GM12878 (cell line): ENCODE measurements at regions not wholly inside any gene's neighbourhood (a gene's known extent, or its start where the extent isn't known, plus 50 kb on each side); places are given as distances from the start of the nearest gene placed in this dataset.

Experiments
- ATAC-seq: fragments of 200-7000 bp; cut with Tn5 transposase; 3 replicates; pipeline ENCODE4 v1.9.1; 2020; ENCODE audit warnings: mild to moderate bottlenecking, moderate library complexity
- BruUV-seq: library from RNA; stranded (reverse); fragments of 400-500 nt; replicated peaks from 2 replicates; lab custom pipeline; 2021; lab: Mats Ljungman, UMichigan
- CTCF ChIA-PET: fragments of 300-600 bp; sonication (Branson Sonifier 250); formaldehyde crosslinking; extraction: SDS; loops from one replicate; lab custom pipeline; 2021; ENCODE audit warnings: inconsistent platforms; lab: Yijun Ruan, JAX
- POLR2A ChIA-PET: fragments of 350-600 bp; formaldehyde crosslinking; extraction: SDS; loops from one replicate; lab custom pipeline; 2021; ENCODE audit warnings: inconsistent platforms; lab: Charles Lee
- RAD21 ChIA-PET: fragments of 300-600 bp; sonication (Branson Sonifier 250); formaldehyde crosslinking; loops from one replicate; lab custom pipeline; 2023; ENCODE audit warnings: antibody characterized with exemption; ENCODE audit not compliant: unreplicated experiment; lab: Charles Lee
- SMC1A ChIA-PET: fragments of 300-600 bp; sonication (Branson Sonifier 250); formaldehyde crosslinking; loops from one replicate; lab custom pipeline; 2023; ENCODE audit not compliant: unreplicated experiment, uncharacterized antibody; lab: Charles Lee
- DNase-seq: peaks from one replicate; pipeline ENCODE4 v3.0.0-alpha.2; 2011; ENCODE audit warnings: low read depth, low spot score
- FAIRE-seq: peaks from 3 replicates; lab custom pipeline; 2011; peaks lifted over from hg19 to GRCh38; lab: Jason Lieb, UNC
- H2AFZ ChIP-seq: 2 replicates; pipeline ENCODE4 v1.6.0; 2011; ENCODE audit warnings: low read depth, low read length, control low read depth; ENCODE audit not compliant: control insufficient read depth
- H3K27ac ChIP-seq: 2 replicates; pipeline ENCODE4 v1.5.1; 2011; ENCODE audit warnings: control low read depth; ENCODE audit not compliant: control insufficient read depth, insufficient read depth
- H3K27me3 ChIP-seq, 2 experiments: replicated peaks in 1 of 2; 2 replicates each; pipeline versions ENCODE4 v1.6.0 to v1.6.1; 2011; ENCODE audit warnings: low read length in 1 of 2; ENCODE audit not compliant: control insufficient read depth in 2 of 2, insufficient read depth in 2 of 2
- H3K36me3 ChIP-seq, 2 experiments: 2 replicates each; pipeline ENCODE4 v1.5.1; 2011; ENCODE audit warnings: low read length in 1 of 2; ENCODE audit not compliant: control insufficient read depth in 2 of 2, insufficient read depth in 2 of 2
- H3K4me1 ChIP-seq: 2 replicates; pipeline ENCODE4 v1.6.1; 2011; ENCODE audit warnings: mild to moderate bottlenecking, low read length, moderate library complexity, mixed read lengths; ENCODE audit not compliant: control insufficient read depth, insufficient read depth
- H3K4me2 ChIP-seq: 2 replicates; pipeline ENCODE4 v1.6.0; 2011; ENCODE audit warnings: control low read depth; ENCODE audit not compliant: control insufficient read depth, insufficient read depth
- H3K4me3 ChIP-seq: fragments of 200-600 bp; sonication (generic); 2 replicates; pipeline ENCODE4 v1.5.1; 2016
- H3K79me2 ChIP-seq: 2 replicates; pipeline ENCODE4 v1.6.0; 2011; ENCODE audit warnings: low read length; ENCODE audit not compliant: control insufficient read depth, insufficient read depth
- H3K9ac ChIP-seq: 2 replicates; pipeline ENCODE4 v1.8.0; 2011; ENCODE audit warnings: low read length, control low read depth, mixed read lengths; ENCODE audit not compliant: control insufficient read depth, insufficient read depth
- H3K9me3 ChIP-seq: replicated peaks from 3 replicates; pipeline ENCODE4 v1.5.1; 2011; ENCODE audit warnings: mild to moderate bottlenecking, low read length; ENCODE audit not compliant: control insufficient read depth, insufficient read depth
- H4K20me1 ChIP-seq: 2 replicates; pipeline ENCODE4 v1.6.0; 2011; ENCODE audit not compliant: control insufficient read depth, insufficient read depth
- ATF3 ChIP-seq: IDR thresholded peaks from 2 replicates; pipeline ENCODE4 v1.6.1; 2011; ENCODE audit warnings: low read depth, mild to moderate bottlenecking, low read length, moderate library complexity, borderline replicate concordance; ENCODE audit errors: extremely low read depth
- BCL3 ChIP-seq: IDR thresholded peaks from 2 replicates; pipeline ENCODE4 v1.6.1; 2011; ENCODE audit warnings: borderline replicate concordance, low read depth, mild to moderate bottlenecking, moderate library complexity, low read length; ENCODE audit not compliant: insufficient read depth, poor library complexity, severe bottlenecking
- GABPA ChIP-seq: IDR thresholded peaks from 2 replicates; pipeline ENCODE4 v1.6.1; 2014; ENCODE audit warnings: antibody characterized with exemption, low read depth, mild to moderate bottlenecking, inconsistent platforms
- HDAC6 ChIP-seq: fragments of 200-600 bp; sonication (generic); IDR thresholded peaks from one replicate; pipeline ENCODE4 v1.8.0; 2017; ENCODE audit warnings: antibody characterized with exemption; ENCODE audit not compliant: unreplicated experiment
- IKZF2 ChIP-seq, 2 experiments: fragments of 450-650 bp; IDR thresholded peaks; 2 replicates each; pipeline ENCODE4 v1.6.1; 2017; ENCODE audit warnings: mild to moderate bottlenecking in 2 of 2, moderate library complexity in 2 of 2
- NRF1 ChIP-seq: conservative IDR thresholded peaks from 2 replicates; pipeline ENCODE4 v1.6.1; 2011; ENCODE audit warnings: mild to moderate bottlenecking, low read depth, low read length, improper control_type of control experiment
- PRDM15 ChIP-seq: fragments of 450-650 bp; formaldehyde crosslinking; IDR thresholded peaks from 2 replicates; pipeline ENCODE4 v1.4.0; 2020; ENCODE audit warnings: mild to moderate bottlenecking, moderate library complexity
- REST ChIP-seq: IDR thresholded peaks from 2 replicates; pipeline ENCODE4 v1.6.1; 2012; ENCODE audit warnings: mild to moderate bottlenecking, low read depth, low read length
- RFX5 ChIP-seq: IDR thresholded peaks from 2 replicates; pipeline ENCODE4 v1.6.1; 2011; ENCODE audit warnings: low read depth, low read length, improper control_type of control experiment
- STAT1 ChIP-seq: fragments of 450-650 bp; conservative IDR thresholded peaks from 2 replicates; pipeline ENCODE4 v1.6.1; 2014; ENCODE audit warnings: antibody characterized with exemption, mild to moderate bottlenecking
- ZNF207 ChIP-seq: fragments of 450-650 bp; IDR thresholded peaks from 2 replicates; pipeline ENCODE4 v1.6.1; 2014; ENCODE audit warnings: antibody characterized with exemption, mild to moderate bottlenecking, borderline replicate concordance
- ZSCAN29 ChIP-seq: fragments of 450-650 bp; IDR thresholded peaks from 2 replicates; pipeline ENCODE4 v1.6.1; 2017; ENCODE audit warnings: mild to moderate bottlenecking, moderate library complexity
- WGBS: methylation state at CpG from one replicate; pipeline ENCODE4 v1.1.6; 2016; ENCODE audit warnings: low lambda C conversion rate; ENCODE audit not compliant: insufficient replicate concordance, insufficient coverage; ENCODE audit errors: missing lambda C conversion rate; 5-methylcytosine and 5-hydroxymethylcytosine counted together
- in situ Hi-C: fragments of 300-500 bp; cut with MboI; formaldehyde crosslinking; loops from 9 replicates; pipeline ENCODE4 v1.14.3; 2018; ENCODE audit warnings: mixed read lengths
- intact Hi-C: fragments of 100-400 bp; cut with micrococcal nuclease; formaldehyde crosslinking; loops from one replicate; pipeline ENCODE4 v1.14.2; 2022; ENCODE audit not compliant: unreplicated experiment

GRCh38 chr5:163309914-163310313 lies 127.5 kb upstream of the CCNG1 start:
- TF ChIP-seq ATF3 (no peak), ZSCAN29 (no peak), RFX5 (no peak), ZNF207 (no peak), BCL3 (no peak), HDAC6 (no peak), GABPA (no peak), PRDM15 (CRISPR knock-in tag) (no peak), IKZF2 (IDR thresholded peaks at IDR 0.05) (no peak), STAT1 (no peak), NRF1 (no peak), REST (no peak)
- in situ Hi-C loops (no loop called here), intact Hi-C loops (no loop called here)
- ChIA-PET CTCF (interaction anchor here (1.2 kb wide), 1 partner anchor 230 kb away, joined by 3 read pairs; no protein-coding TSS in a partner anchor), POLR2A (interaction anchor here (0.7 kb wide), 1 partner anchor 214 kb away, joined by 4 read pairs; no protein-coding TSS in a partner anchor), SMC1A (interaction anchor here (1.3 kb wide), 1 partner anchor 9 kb away, joined by 3 read pairs; no protein-coding TSS in a partner anchor), RAD21 (no interaction called here)
- no peak overlapping the region for H3K4me3 ChIP-seq
- H3K9ac ChIP-seq, result no peak overlapping the region
- H3K27ac ChIP-seq, result no peak overlapping the region
- DNase-seq, result no peak
- H4K20me1 ChIP-seq, result no peaks in the 10 kb centered on the region
- no peaks in the 10 kb centered on the region for H3K4me1 ChIP-seq
- H3K79me2 ChIP-seq, result no peaks in the 10 kb centered on the region
- H3K4me2 ChIP-seq, result no peak overlapping the region
- no peak for FAIRE-seq
- WGBS, result 81% methylated on average over 2 of the region's 2 CpGs
- H3K9me3 ChIP-seq, result no peaks in the 10 kb centered on the region
- BruUV-seq, result no TSS peak
- no peak overlapping the region for H2AFZ ChIP-seq
- no peaks in the 10 kb centered on the region for H3K27me3 ChIP-seq
- no peaks in the 10 kb centered on the region for H3K36me3 ChIP-seq
- ATAC-seq, result no peak
